ENCODE measurements at regions not wholly inside any gene's neighbourhood (a gene's known extent, or its start where the extent isn't known, plus 50 kb on each side); places are given as distances from the start of the nearest gene placed in this dataset.
"Not testable (repeated sequence)": the region's sequence is repeated elsewhere in the genome, so short reads cannot be mapped to it uniquely, and the experiment has no call there.

GRCh38 chr7:113030489-113030888, 56.1 kb downstream of the GPR85 start:
- DNase-seq (ENCODE audit: low spot score): no peak

GRCh38 chr7:113026941-113027340, 59.7 kb downstream of the GPR85 start:
- no peak for DNase-seq (ENCODE audit: low spot score)

- DNase-seq (ENCODE audit: low spot score): not testable (repeated sequence)
These were observed 69.3 kb downstream of the GPR85 start for GRCh38 chr7:113017144-113017857.

- peak; percentile 54 for DNase-seq (ENCODE audit: low spot score)
These were observed 71.5 kb downstream of the GPR85 start for GRCh38 chr7:113015034-113015645.

GRCh38 chr7:113013761-113014449, 72.7 kb downstream of the GPR85 start:
- no peak for DNase-seq (ENCODE audit: low spot score)

- DNase-seq (ENCODE audit: low spot score): not testable (repeated sequence)
These were observed 73.8 kb downstream of the GPR85 start for GRCh38 chr7:113012862-113013261.

- no peak for DNase-seq (ENCODE audit: low spot score)
These were observed 76.2 kb downstream of the GPR85 start for GRCh38 chr7:113010377-113010776.

GRCh38 chr7:113008755-113009154, 77.9 kb downstream of the GPR85 start:
- DNase-seq (ENCODE audit: low spot score): no peak

- no peak for DNase-seq (ENCODE audit: low spot score)
These were observed 81.7 kb downstream of the GPR85 start for GRCh38 chr7:113004726-113005454.

- DNase-seq (ENCODE audit: low spot score): no peak
These were observed 86.2 kb downstream of the GPR85 start for GRCh38 chr7:113000316-113001020.

GRCh38 chr7:112997831-112998230, 88.8 kb downstream of the GPR85 start:
- no peak for DNase-seq (ENCODE audit: low spot score)

- DNase-seq (ENCODE audit: low spot score): no peak
These were observed 90.2 kb downstream of the GPR85 start for GRCh38 chr7:112996331-112996871.

GRCh38 chr7:112995059-112995824, 91.4 kb downstream of the GPR85 start:
- no peak for DNase-seq (ENCODE audit: low spot score)

GRCh38 chr7:112994656-112995055, 92.0 kb downstream of the GPR85 start:
- DNase-seq (ENCODE audit: low spot score): no peak

- DNase-seq (ENCODE audit: low spot score): no peak
These were observed 96.0 kb downstream of the GPR85 start for GRCh38 chr7:112990624-112991023.

GRCh38 chr7:112989531-112989930, 97.1 kb downstream of the GPR85 start:
- no peak for DNase-seq (ENCODE audit: low spot score)

- DNase-seq (ENCODE audit: low spot score): no peak
These were observed 99.5 kb downstream of the GPR85 start for GRCh38 chr7:112987171-112987570.

GRCh38 chr7:112986256-112987031, 100.2 kb downstream of the GPR85 start:
- DNase-seq (ENCODE audit: low spot score): no peak

- no peak for DNase-seq (ENCODE audit: low spot score)
These were observed 101.1 kb downstream of the GPR85 start for GRCh38 chr7:112985377-112985987.
